22Rv1 (cell line): ENCODE measurements at regions not wholly inside any gene's neighbourhood (a gene's known extent, or its start where the extent isn't known, plus 50 kb on each side); places are given as distances from the start of the nearest gene placed in this dataset.

ENCODE experiments used
- ZFX ChIP-seq: fragments of 450-650 bp; IDR thresholded peaks from 2 replicates; pipeline ENCODE4 v1.6.1; 2017; ENCODE audit warnings: antibody characterized with exemption, borderline replicate concordance
- TF ChIP-seq, protein P1 (sequence below): fragments of 450-650 bp; IDR thresholded peaks from 2 replicates; pipeline ENCODE4 v1.5.1; 2017; ENCODE audit warnings: mild to moderate bottlenecking

DNA sequence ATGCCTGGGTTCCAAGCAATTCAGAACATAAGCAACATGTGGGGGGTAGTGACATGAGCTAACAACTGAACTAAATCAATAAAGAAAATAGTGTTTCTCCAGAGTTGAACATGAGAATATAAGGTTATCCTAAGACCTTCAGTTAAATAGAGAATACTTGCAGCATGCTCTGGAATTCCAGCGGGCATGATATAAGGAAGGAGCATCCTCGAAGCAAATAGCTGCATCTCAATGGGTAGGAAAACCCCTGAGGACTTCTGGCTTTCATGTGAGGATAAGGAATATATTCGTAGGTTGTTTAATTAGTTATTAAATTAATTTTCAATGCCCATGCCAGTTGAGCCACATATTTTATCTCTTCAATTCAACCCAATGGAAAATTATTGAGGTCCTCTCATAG lies 631.2 kb upstream of the EPHA7 start:
- TF ChIP-seq ZFX: no peak
- TF ChIP-seq, protein P1, sequence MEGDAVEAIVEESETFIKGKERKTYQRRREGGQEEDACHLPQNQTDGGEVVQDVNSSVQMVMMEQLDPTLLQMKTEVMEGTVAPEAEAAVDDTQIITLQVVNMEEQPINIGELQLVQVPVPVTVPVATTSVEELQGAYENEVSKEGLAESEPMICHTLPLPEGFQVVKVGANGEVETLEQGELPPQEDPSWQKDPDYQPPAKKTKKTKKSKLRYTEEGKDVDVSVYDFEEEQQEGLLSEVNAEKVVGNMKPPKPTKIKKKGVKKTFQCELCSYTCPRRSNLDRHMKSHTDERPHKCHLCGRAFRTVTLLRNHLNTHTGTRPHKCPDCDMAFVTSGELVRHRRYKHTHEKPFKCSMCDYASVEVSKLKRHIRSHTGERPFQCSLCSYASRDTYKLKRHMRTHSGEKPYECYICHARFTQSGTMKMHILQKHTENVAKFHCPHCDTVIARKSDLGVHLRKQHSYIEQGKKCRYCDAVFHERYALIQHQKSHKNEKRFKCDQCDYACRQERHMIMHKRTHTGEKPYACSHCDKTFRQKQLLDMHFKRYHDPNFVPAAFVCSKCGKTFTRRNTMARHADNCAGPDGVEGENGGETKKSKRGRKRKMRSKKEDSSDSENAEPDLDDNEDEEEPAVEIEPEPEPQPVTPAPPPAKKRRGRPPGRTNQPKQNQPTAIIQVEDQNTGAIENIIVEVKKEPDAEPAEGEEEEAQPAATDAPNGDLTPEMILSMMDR: no peak
